Endothelial cell of umbilical vein (primary cell): ENCODE measurements at regions not wholly inside any gene's neighbourhood (a gene's known extent, or its start where the extent isn't known, plus 50 kb on each side); places are given as distances from the start of the nearest gene placed in this dataset.

Experiments used
- BruUV-seq: library from RNA; stranded (reverse); fragments of 400-500 nt; replicated peaks from 2 replicates; lab custom pipeline; 2021; lab: Mats Ljungman, UMichigan
- CTCF ChIA-PET: fragments of 300-600, 350-600 bp; sonication (Branson Sonifier 250); formaldehyde crosslinking; loops from one replicate; lab custom pipeline; 2021; ENCODE audit warnings: antibody characterized with exemption, inconsistent platforms; lab: Charles Lee
- POLR2A ChIA-PET: fragments of 300-600, 350-600 bp; sonication (Branson Sonifier 250); formaldehyde crosslinking; loops from one replicate; lab custom pipeline; 2021; ENCODE audit warnings: antibody characterized with exemption, inconsistent platforms; lab: Charles Lee
- DNase-seq: peaks from one replicate; pipeline ENCODE4 v3.0.0-alpha.2; 2011; ENCODE audit warnings: low read depth, low spot score
- FAIRE-seq: peaks from 2 replicates; lab custom pipeline; 2011; peaks lifted over from hg19 to GRCh38; lab: Jason Lieb, UNC
- H2AFZ ChIP-seq: 2 replicates; pipeline ENCODE4 v1.6.0; 2012; ENCODE audit warnings: low read depth, low read length, control low read depth, inconsistent platforms
- H3K27ac ChIP-seq: 2 replicates; pipeline ENCODE4 v1.5.1; 2011; ENCODE audit warnings: low read depth, mild to moderate bottlenecking, control low read depth, low read length, moderate library complexity; ENCODE audit not compliant: insufficient read depth
- H3K27me3 ChIP-seq, 2 experiments: 2 replicates each; pipeline versions ENCODE4 v1.6.0 to v1.6.1; 2011; ENCODE audit warnings: low read length in 2 of 2, mixed read lengths in 1 of 2; ENCODE audit not compliant: control insufficient read depth in 2 of 2, insufficient read depth in 2 of 2
- H3K36me3 ChIP-seq, 2 experiments: 2 replicates in 1 of 2; 3 replicates in 1 of 2; pipeline ENCODE4 v1.5.1; 2011; ENCODE audit warnings: low read length in 2 of 2, mild to moderate bottlenecking in 1 of 2, moderate library complexity in 1 of 2; ENCODE audit not compliant: control insufficient read depth in 2 of 2, insufficient read depth in 2 of 2; ENCODE audit errors: extremely low read depth in 1 of 2
- H3K4me1 ChIP-seq: 3 replicates; pipeline ENCODE4 v1.5.1; 2011; ENCODE audit warnings: mild to moderate bottlenecking, low read length; ENCODE audit not compliant: control insufficient read depth, insufficient read depth; ENCODE audit errors: extremely low read depth
- H3K4me2 ChIP-seq: 2 replicates; pipeline ENCODE4 v1.6.1; 2011; ENCODE audit warnings: low read length, control low read depth, mixed read lengths; ENCODE audit not compliant: insufficient read depth
- H3K4me3 ChIP-seq, 3 experiments: fragments of 200-600 bp in 1 of 3; sonication (generic), shearing (Covaris generic) in 1 of 3; replicated peaks in 1 of 3; 2 replicates each; pipeline ENCODE4 v1.5.1; 2011 to 2016; ENCODE audit warnings: control low read depth in 3 of 3, low read length in 3 of 3, mild to moderate bottlenecking in 2 of 3, inconsistent platforms in 1 of 3, low read depth in 1 of 3, moderate library complexity in 1 of 3; ENCODE audit not compliant: insufficient read depth in 1 of 3
- H3K79me2 ChIP-seq: 2 replicates; pipeline ENCODE4 v1.6.0; 2012; ENCODE audit warnings: low read length, inconsistent platforms; ENCODE audit not compliant: control insufficient read depth, insufficient read depth
- H3K9ac ChIP-seq: replicated peaks from 2 replicates; pipeline ENCODE3; 2011; ENCODE audit warnings: low read length, control low read depth; ENCODE audit not compliant: insufficient read depth; ENCODE audit errors: extremely low read depth
- H3K9me1 ChIP-seq: replicated peaks from 3 replicates; pipeline ENCODE4 v1.6.0; 2011; ENCODE audit warnings: mild to moderate bottlenecking, low read length; ENCODE audit not compliant: control insufficient read depth, insufficient read depth; ENCODE audit errors: extremely low read depth
- H3K9me3 ChIP-seq: replicated peaks from 2 replicates; pipeline ENCODE4 v1.5.1; 2012; ENCODE audit warnings: low read length, inconsistent platforms; ENCODE audit not compliant: control insufficient read depth, insufficient read depth
- H4K20me1 ChIP-seq: replicated peaks from 2 replicates; pipeline ENCODE3; 2011; ENCODE audit warnings: mild to moderate bottlenecking, low read length; ENCODE audit not compliant: control insufficient read depth, insufficient read depth; ENCODE audit errors: extremely low read depth
- CTCF ChIP-seq, 2 donors: IDR thresholded peaks; 1 replicate in 1 of 2; 2 replicates in 1 of 2; pipeline ENCODE4 v1.5.1; 2011; ENCODE audit warnings: low read length in 2 of 2, mild to moderate bottlenecking in 2 of 2, moderate library complexity in 2 of 2, control low read depth in 1 of 2, inconsistent platforms in 1 of 2, low read depth in 1 of 2; ENCODE audit not compliant: insufficient read depth in 1 of 2; ENCODE audit errors: extremely low read depth in 1 of 2
- EZH2 ChIP-seq: IDR thresholded peaks from 2 replicates; pipeline ENCODE4 v1.6.1; 2012; ENCODE audit warnings: borderline replicate concordance, low read depth, mild to moderate bottlenecking, moderate library complexity, low read length, inconsistent platforms; ENCODE audit not compliant: severe bottlenecking
- FOS ChIP-seq: IDR thresholded peaks from 2 replicates; pipeline ENCODE4 v1.6.1; 2011; ENCODE audit warnings: mild to moderate bottlenecking, low read length, moderate library complexity, borderline replicate concordance; ENCODE audit not compliant: insufficient read depth
- GATA2 ChIP-seq: IDR thresholded peaks from 2 replicates; pipeline ENCODE4 v1.7.0; 2011; ENCODE audit warnings: low read depth, mild to moderate bottlenecking, moderate library complexity, mixed read lengths, low read length; ENCODE audit not compliant: insufficient read length, insufficient read depth
- JUN ChIP-seq: IDR thresholded peaks from 2 replicates; pipeline ENCODE4 v1.6.1; 2011; ENCODE audit warnings: borderline replicate concordance, low read depth; ENCODE audit not compliant: insufficient read length, insufficient read depth
- MAX ChIP-seq: IDR thresholded peaks from 2 replicates; pipeline ENCODE4 v1.6.1; 2011; ENCODE audit not compliant: insufficient read depth, insufficient read length
- MYC ChIP-seq: IDR thresholded peaks from one replicate; pipeline ENCODE4 v1.6.1; 2011; ENCODE audit warnings: mild to moderate bottlenecking, low read depth, low read length
- POLR2A ChIP-seq: IDR thresholded peaks from 2 replicates; pipeline ENCODE4 v1.6.1; 2012; ENCODE audit warnings: low read depth, mild to moderate bottlenecking, control low read depth, low read length
- POLR2AphosphoS5 ChIP-seq: IDR thresholded peaks from 2 replicates; pipeline ENCODE4 v1.6.1; 2012; ENCODE audit warnings: low read depth, mild to moderate bottlenecking, control low read depth, low read length, moderate library complexity; ENCODE audit not compliant: insufficient read depth
- dilution Hi-C: fragments of 300-500 bp; cut with MboI; formaldehyde crosslinking; loops from one replicate; pipeline ENCODE4 v1.15.0; 2019; ENCODE audit warnings: low sequenced_read_pairs; ENCODE audit not compliant: extremely low pct_ligation_motif_present
- intact Hi-C: fragments of 100-400 bp; cut with micrococcal nuclease; formaldehyde crosslinking; loops from one replicate; pipeline ENCODE4 v1.10.0; 2022

GRCh38 chr1:207963427-207964194 is 52.7 kb upstream of the CD34 start:
- peak overlapping the region; percentile 57 for H3K4me2 ChIP-seq
- no peaks in the 10 kb centered on the region for H3K27me3 ChIP-seq
- peak overlapping the region; percentile 81 for H3K27ac ChIP-seq
- H3K36me3 ChIP-seq = no peaks in the 10 kb centered on the region
- H3K4me1 ChIP-seq = peaks cover 29% of the 10 kb centered on the region
- TF ChIP-seq POLR2A (peak; percentile 59), GATA2 (no peak), CTCF (IDR thresholded peaks at IDR 0.05; ENCODE audit: extremely low read depth in 1 of 2, insufficient read depth in 1 of 2, low read depth in 1 of 2, low read length in 2 of 2) (peak; percentile 92 to 99), EZH2 (no peak), MYC (no peak), FOS (no peak), JUN (no peak), POLR2AphosphoS5 (peak; percentile 83), MAX (no peak)
- dilution Hi-C loops (no loop called here), intact Hi-C loops (loop anchor here (1.0 kb wide), 8 partner anchors 25 to 135 kb away; no protein-coding TSS in a partner anchor)
- no peaks in the 10 kb centered on the region for H4K20me1 ChIP-seq
- CTCF ChIA-PET = interaction anchor here (0.6 to 7.2 kb wide), 56 partner anchors 9 to 384 kb away, joined by 3 to 321 read pairs (median 6); partner anchors contain the start of gene CD34
- no peaks in the 10 kb centered on the region for H3K9me3 ChIP-seq
- peak overlapping the region; percentile 85 for H2AFZ ChIP-seq
- POLR2A ChIA-PET = interaction anchor here (0.8 to 2.9 kb wide), 6 partner anchors 22 to 134 kb away, joined by 3 to 20 read pairs (median 6); no protein-coding TSS in a partner anchor
- FAIRE-seq (peak; percentile 91), DNase-seq (peak; percentile 94)
- H3K4me3 ChIP-seq = peak overlapping the region in 2 of 3 experiments; percentile 1 to 17
- BruUV-seq = no TSS peak
- no peaks in the 10 kb centered on the region for H3K79me2 ChIP-seq
- peak overlapping the region; percentile 75 for H3K9ac ChIP-seq
- no peaks in the 10 kb centered on the region for H3K9me1 ChIP-seq
